CD14-positive monocyte (primary cell): ENCODE measurements at regions not wholly inside any gene's neighbourhood (a gene's known extent, or its start where the extent isn't known, plus 50 kb on each side); places are given as distances from the start of the nearest gene placed in this dataset.

Experiments used
- DNase-seq, 3 donors: peaks; one replicate each; pipeline ENCODE4 v3.0.0-alpha.2; 2011 to 2022
- H2AFZ ChIP-seq: 2 replicates; pipeline ENCODE4 v1.6.0; 2012; ENCODE audit warnings: mild to moderate bottlenecking, low read depth, low read length, inconsistent platforms; ENCODE audit not compliant: insufficient read depth, poor library complexity, severe bottlenecking
- H3K27ac ChIP-seq, 2 donors: 1 replicate in 1 of 2; 2 replicates in 1 of 2; pipeline ENCODE4 v1.5.1; 2012 to 2013; ENCODE audit warnings: low read length in 2 of 2, control low read depth in 1 of 2, inconsistent platforms in 1 of 2, low read depth in 1 of 2, mild to moderate bottlenecking in 1 of 2
- H3K27me3 ChIP-seq, 2 donors: one replicate each; pipeline versions ENCODE4 v1.6.0 to v1.6.1; 2011 to 2013; ENCODE audit warnings: low read length in 2 of 2; ENCODE audit not compliant: control insufficient read depth in 2 of 2, insufficient read depth in 2 of 2
- H3K36me3 ChIP-seq, 2 donors: replicated peaks in 1 of 2; 1 replicate in 1 of 2; 2 replicates in 1 of 2; pipeline versions ENCODE4 v1.5.1 to v1.6.1; 2012 to 2013; ENCODE audit warnings: low read length in 2 of 2, control low read depth in 1 of 2, inconsistent platforms in 1 of 2, mild to moderate bottlenecking in 1 of 2; ENCODE audit not compliant: insufficient read depth in 2 of 2, control insufficient read depth in 1 of 2
- H3K4me1 ChIP-seq, 2 donors: 1 replicate in 1 of 2; 2 replicates in 1 of 2; pipeline versions ENCODE4 v1.5.1 to v1.6.1; 2012 to 2013; ENCODE audit warnings: low read length in 2 of 2, control low read depth in 1 of 2, inconsistent platforms in 1 of 2, mild to moderate bottlenecking in 1 of 2, moderate library complexity in 1 of 2; ENCODE audit not compliant: insufficient read depth in 2 of 2, control insufficient read depth in 1 of 2
- H3K4me2 ChIP-seq: replicated peaks from 2 replicates; pipeline ENCODE3; 2012; ENCODE audit warnings: low read length, moderate library complexity, mild to moderate bottlenecking; ENCODE audit not compliant: poor library complexity, severe bottlenecking; ENCODE audit errors: extremely low read depth
- H3K4me3 ChIP-seq, 3 experiments: fragments of 200-600 bp in 1 of 3; sonication (generic) in 1 of 3; replicated peaks in 1 of 3; 1 replicate in 2 of 3; 2 replicates in 1 of 3; pipeline ENCODE4 v1.5.1; 2011 to 2013; ENCODE audit warnings: low read length in 3 of 3, mild to moderate bottlenecking in 3 of 3, control low read depth in 2 of 3, low read depth in 2 of 3, inconsistent platforms in 1 of 3, moderate library complexity in 1 of 3
- H3K79me2 ChIP-seq: 2 replicates; pipeline ENCODE4 v1.6.0; 2012; ENCODE audit warnings: mild to moderate bottlenecking, control low read depth, inconsistent platforms, low read length, moderate library complexity; ENCODE audit not compliant: insufficient read depth
- H3K9ac ChIP-seq: 2 replicates; pipeline ENCODE4 v1.6.0; 2017; ENCODE audit warnings: low read length, mild to moderate bottlenecking; ENCODE audit not compliant: insufficient read depth, poor library complexity, severe bottlenecking
- H3K9me3 ChIP-seq, 2 donors: replicated peaks in 1 of 2; 1 replicate in 1 of 2; 2 replicates in 1 of 2; pipeline versions ENCODE4 v1.5.1 to v1.6.1; 2012 to 2013; ENCODE audit warnings: low read length in 2 of 2, control low read depth in 1 of 2; ENCODE audit not compliant: control insufficient read depth in 1 of 2, insufficient read depth in 1 of 2
- H4K20me1 ChIP-seq: 2 replicates; pipeline ENCODE4 v1.6.0; 2012; ENCODE audit warnings: mild to moderate bottlenecking, low read length, control low read depth, moderate library complexity; ENCODE audit not compliant: insufficient read depth
- H3K27ac Mint-ChIP-seq, 7 donors: one replicate each; pipeline ENCODE4 v1.8.0; 2020; ENCODE audit warnings: mild to moderate bottlenecking in 7 of 7, mixed read lengths in 7 of 7, moderate library complexity in 6 of 7, inconsistent platforms in 2 of 7
- H3K27me3 Mint-ChIP-seq, 3 donors: one replicate each; pipeline ENCODE4 v1.8.0; 2021 to 2022; ENCODE audit warnings: low read depth in 3 of 3, mild to moderate bottlenecking in 3 of 3, mixed read lengths in 3 of 3, moderate library complexity in 3 of 3, inconsistent platforms in 1 of 3
- H3K36me3 Mint-ChIP-seq, 2 donors: one replicate each; pipeline ENCODE4 v1.8.0; 2020; ENCODE audit warnings: mixed read lengths in 2 of 2, inconsistent platforms in 1 of 2, mild to moderate bottlenecking in 1 of 2
- H3K4me1 Mint-ChIP-seq: one replicate; pipeline ENCODE4 v1.8.0; 2020; ENCODE audit warnings: mild to moderate bottlenecking, mixed read lengths
- H3K4me3 Mint-ChIP-seq, 2 donors: one replicate each; pipeline ENCODE4 v1.8.0; 2020; ENCODE audit warnings: mild to moderate bottlenecking in 2 of 2, mixed read lengths in 2 of 2, moderate library complexity in 1 of 2
- H3K9me3 Mint-ChIP-seq, 7 donors: one replicate each; pipeline ENCODE4 v1.8.0; 2020 to 2022; ENCODE audit warnings: mixed read lengths in 7 of 7, mild to moderate bottlenecking in 6 of 7, moderate library complexity in 6 of 7, inconsistent platforms in 2 of 7
- CTCF ChIP-seq: fragments of 200-600 bp; IDR thresholded peaks from one replicate; pipeline ENCODE4 v1.8.0; 2022; ENCODE audit warnings: antibody characterized with exemption, mild to moderate bottlenecking
- WGBS: methylation state at CpG from one replicate; pipeline ENCODE4 v1.1.5; 2013; ENCODE audit warnings: missing lambda C conversion rate; ENCODE audit not compliant: insufficient coverage; 5-methylcytosine and 5-hydroxymethylcytosine counted together
- intact Hi-C, 2 donors: fragments of 100-400 bp; cut with micrococcal nuclease; formaldehyde crosslinking; loops; one replicate each; pipeline versions ENCODE4 v1.15.0 to v1.15.1; 2023

- Histone ChIP-seq H3K4me3 (no peak overlapping the region), H3K9me3 (no peaks in the 10 kb centered on the region), H3K27me3 (no peaks in the 10 kb centered on the region), H3K36me3 (no peaks in the 10 kb centered on the region), H3K9ac (no peak overlapping the region), H3K4me1 (no peaks in the 10 kb centered on the region), H3K4me2 (no peak overlapping the region), H3K79me2 (no peaks in the 10 kb centered on the region), H4K20me1 (no peaks in the 10 kb centered on the region), H2AFZ (no peak overlapping the region), H3K27ac (no peak overlapping the region)
- Mint-ChIP-seq H3K4me3 (no peak overlapping the region), H3K36me3 (no peaks in the 10 kb centered on the region), H3K9me3 (peaks cover 0 to 8% (median 4%) of the 10 kb centered on the region in 7 donors), H3K27me3 (no peaks in the 10 kb centered on the region), H3K4me1 (no peaks in the 10 kb centered on the region), H3K27ac (no peak overlapping the region)
- intact Hi-C loops: no loop called here
- TF ChIP-seq CTCF: no peak
- DNase-seq: no peak
- WGBS: 96% methylated on average over 5 of the region's 5 CpGs
Observed at GRCh38 chr1:187513190-187513589, 684.4 kb downstream of the PLA2G4A start.

- Histone ChIP-seq H3K4me1 (no peaks in the 10 kb centered on the region), H3K9ac (no peak overlapping the region), H3K4me2 (no peak overlapping the region), H3K4me3 (no peak overlapping the region), H2AFZ (no peak overlapping the region), H3K9me3 (no peaks in the 10 kb centered on the region), H3K27me3 (no peaks in the 10 kb centered on the region), H3K79me2 (no peaks in the 10 kb centered on the region), H3K27ac (no peak overlapping the region), H3K36me3 (no peaks in the 10 kb centered on the region), H4K20me1 (no peaks in the 10 kb centered on the region)
- TF ChIP-seq CTCF: no peak
- H3K27ac Mint-ChIP-seq: no peak overlapping the region
- H3K9me3 Mint-ChIP-seq: peaks cover 0 to 8% (median 4%) of the 10 kb centered on the region in 7 donors
- no CpG with 5 or more reads among the region's 3 CpGs for WGBS
- no peaks in the 10 kb centered on the region for H3K36me3 Mint-ChIP-seq
- no peaks in the 10 kb centered on the region for H3K27me3 Mint-ChIP-seq
- H3K4me3 Mint-ChIP-seq: no peak overlapping the region
- intact Hi-C loops: no loop called here
- DNase-seq: no peak
- H3K4me1 Mint-ChIP-seq: no peaks in the 10 kb centered on the region
Observed at GRCh38 chr1:187514110-187514509, 685.4 kb downstream of the PLA2G4A start.
